Activated naive CD4-positive, alpha-beta T cell treated with anti-CD3 and anti-CD28 coated beads for 36 hours (primary cell): ENCODE measurements at regions not wholly inside any gene's neighbourhood (a gene's known extent, or its start where the extent isn't known, plus 50 kb on each side); places are given as distances from the start of the nearest gene placed in this dataset.

ENCODE experiments used
- CTCF ChIA-PET: fragments of 350-600 bp; sonication (Branson Sonifier 250); formaldehyde crosslinking; loops from one replicate; lab custom pipeline; 2021; ENCODE audit warnings: antibody characterized with exemption; lab: Charles Lee
- DNase-seq: peaks from one replicate; pipeline ENCODE4 v3.0.0-alpha.2; 2020
- H3K27ac Mint-ChIP-seq: one replicate; pipeline ENCODE4 v1.8.0; 2021; ENCODE audit warnings: mild to moderate bottlenecking, mixed read lengths
- H3K27me3 Mint-ChIP-seq: one replicate; pipeline ENCODE4 v1.8.0; 2021; ENCODE audit warnings: low read depth, mixed read lengths
- H3K36me3 Mint-ChIP-seq: one replicate; pipeline ENCODE4 v1.8.0; 2021; ENCODE audit warnings: low read depth, mixed read lengths
- H3K4me1 Mint-ChIP-seq: one replicate; pipeline ENCODE4 v1.8.0; 2021; ENCODE audit warnings: low read depth, mixed read lengths
- H3K4me3 Mint-ChIP-seq: one replicate; pipeline ENCODE4 v1.8.0; 2021; ENCODE audit warnings: mild to moderate bottlenecking, moderate library complexity, mixed read lengths
- H3K9me3 Mint-ChIP-seq: one replicate; pipeline ENCODE4 v1.8.0; 2021; ENCODE audit warnings: mixed read lengths
- intact Hi-C: fragments of 100-400 bp; cut with micrococcal nuclease; formaldehyde crosslinking; loops from one replicate; pipeline ENCODE4 v1.15.1; 2023

DNA sequence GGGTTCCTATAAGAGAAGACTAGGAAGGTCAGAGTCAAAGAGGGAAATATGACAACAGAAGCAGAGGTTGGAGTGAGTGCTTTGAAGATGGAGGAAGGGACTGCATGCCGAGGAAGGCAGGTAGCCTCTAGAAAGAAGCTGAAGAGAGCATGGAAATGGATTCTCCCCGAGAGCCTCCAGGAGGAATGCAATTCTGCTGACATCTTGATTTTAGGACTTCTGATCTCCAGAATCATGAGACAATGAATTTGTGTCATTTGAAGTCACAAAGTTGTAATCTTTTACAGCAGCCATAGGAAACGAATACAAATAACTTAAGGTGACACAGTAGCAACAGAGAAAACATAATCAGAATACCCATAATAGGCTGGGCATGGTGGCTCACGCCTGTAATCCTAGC is 69.2 kb upstream of the UBAC2 start:
- H3K27ac Mint-ChIP-seq, result no peak overlapping the region
- CTCF ChIA-PET, result no interaction called here

DNA sequence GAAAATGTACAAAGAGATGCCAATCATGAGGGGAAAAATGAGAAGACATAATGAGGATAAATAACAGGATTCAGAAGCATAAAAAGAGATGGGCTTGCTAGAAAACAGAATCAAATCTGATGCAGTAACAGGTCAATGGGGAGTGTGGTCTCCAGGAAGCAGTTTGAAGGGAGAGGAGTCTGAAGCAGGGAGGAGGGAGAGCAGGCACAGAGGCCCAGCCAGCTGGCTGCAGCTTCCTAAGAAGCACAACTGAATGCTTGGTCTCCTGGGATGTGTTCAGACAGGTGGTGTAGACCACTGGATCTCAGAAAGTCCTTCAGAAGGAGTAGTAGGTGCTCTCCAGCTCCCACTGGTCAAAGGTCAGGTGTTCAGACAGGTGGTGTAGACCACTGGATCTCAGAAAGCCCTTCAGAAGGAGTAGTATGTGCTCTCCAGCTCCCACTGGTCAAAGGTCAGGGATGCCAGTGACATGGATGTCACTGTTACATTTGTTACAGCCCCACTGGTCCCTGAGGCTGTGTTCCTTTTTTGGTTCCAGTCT is 68.3 kb upstream of the UBAC2 start:
- DNase-seq, result no peak
- CTCF ChIA-PET, result no interaction called here
- no peaks in the 10 kb centered on the region for H3K36me3 Mint-ChIP-seq
- no peaks in the 10 kb centered on the region for H3K4me1 Mint-ChIP-seq
- no peaks in the 10 kb centered on the region for H3K27me3 Mint-ChIP-seq
- no peak overlapping the region for H3K27ac Mint-ChIP-seq
- H3K4me3 Mint-ChIP-seq, result no peak overlapping the region
- no peaks in the 10 kb centered on the region for H3K9me3 Mint-ChIP-seq
- intact Hi-C loops, result no loop called here

More for the DNA sequence above, 69.2 kb upstream of the UBAC2 start:
- Mint-ChIP-seq H3K9me3 (no peaks in the 10 kb centered on the region), H3K4me3 (no peak overlapping the region), H3K36me3 (no peaks in the 10 kb centered on the region), H3K27me3 (no peaks in the 10 kb centered on the region), H3K4me1 (no peaks in the 10 kb centered on the region)
- intact Hi-C loops, result no loop called here
- DNase-seq, result no peak

DNA sequence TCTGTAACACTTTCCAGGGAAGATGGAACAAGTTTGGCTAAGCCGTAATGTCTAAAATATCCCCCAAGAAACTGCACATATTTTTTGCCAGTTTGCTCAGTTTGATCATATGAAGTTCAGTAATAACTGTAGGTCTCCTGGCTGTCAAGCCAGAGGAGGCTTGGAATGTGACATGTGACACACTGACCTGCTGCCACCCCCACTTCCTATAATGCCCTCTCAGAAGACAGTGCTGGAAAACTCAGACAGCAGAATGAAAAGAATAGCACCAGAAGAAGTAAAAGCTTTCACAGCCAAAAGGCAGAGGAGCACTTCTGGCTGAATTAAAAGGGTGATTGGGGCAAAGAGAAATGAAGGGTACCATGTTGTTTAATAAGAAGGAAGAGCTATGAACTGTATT is 67.4 kb upstream of the UBAC2 start:
- no peak for DNase-seq
- no peaks in the 10 kb centered on the region for H3K36me3 Mint-ChIP-seq
- intact Hi-C loops, result no loop called here
- no peaks in the 10 kb centered on the region for H3K4me1 Mint-ChIP-seq
- H3K9me3 Mint-ChIP-seq, result no peaks in the 10 kb centered on the region
- H3K27me3 Mint-ChIP-seq, result no peaks in the 10 kb centered on the region
- no peak overlapping the region for H3K27ac Mint-ChIP-seq
- CTCF ChIA-PET, result no interaction called here
- no peak overlapping the region for H3K4me3 Mint-ChIP-seq

DNA sequence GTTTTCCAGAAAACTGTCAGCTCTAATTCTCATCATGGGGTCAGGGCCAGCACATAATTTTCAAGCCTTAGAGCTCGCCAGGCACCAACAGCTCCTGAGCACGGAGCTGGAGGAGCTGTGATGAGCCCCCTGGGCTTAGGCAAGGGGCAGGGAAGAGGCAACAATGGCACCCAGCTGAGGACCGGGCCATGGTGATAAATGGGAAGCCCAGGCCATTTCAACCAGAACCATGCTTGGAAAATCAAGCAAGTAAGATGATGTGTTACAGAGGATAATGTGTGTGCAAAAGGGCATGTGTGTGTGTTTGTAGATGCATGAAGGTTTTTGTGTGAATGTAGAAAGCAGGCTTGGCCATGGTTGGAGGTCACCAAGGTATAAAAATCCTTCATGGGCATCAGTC is 66.8 kb upstream of the UBAC2 start:
- CTCF ChIA-PET, result interaction anchor here (0.6 kb wide), 1 partner anchor 157 kb away, joined by 3 read pairs; no protein-coding TSS in a partner anchor
- no peak for DNase-seq
- H3K27me3 Mint-ChIP-seq, result no peaks in the 10 kb centered on the region
- H3K9me3 Mint-ChIP-seq, result no peaks in the 10 kb centered on the region
- H3K4me1 Mint-ChIP-seq, result no peaks in the 10 kb centered on the region
- no peaks in the 10 kb centered on the region for H3K36me3 Mint-ChIP-seq
- intact Hi-C loops, result no loop called here
- H3K27ac Mint-ChIP-seq, result no peak overlapping the region
- no peak overlapping the region for H3K4me3 Mint-ChIP-seq

DNA sequence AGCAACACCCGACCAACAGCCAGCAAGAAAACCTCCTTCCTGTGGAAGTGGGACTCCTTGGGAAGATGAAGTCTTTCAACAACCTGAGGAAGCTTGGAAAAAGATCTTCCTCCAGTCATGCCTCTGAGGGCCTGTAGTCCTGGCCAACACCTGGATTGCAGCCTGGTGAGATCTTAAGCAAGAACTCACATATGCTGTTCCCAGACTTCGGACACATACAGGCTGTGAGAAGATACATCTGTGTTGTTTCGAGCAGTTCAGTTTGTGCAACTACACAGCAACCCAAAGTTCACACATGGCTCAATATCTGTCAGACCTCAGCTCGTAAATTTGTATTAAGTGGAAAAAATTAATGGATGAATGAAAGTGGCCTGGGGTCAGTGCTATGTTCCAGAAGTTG is 65.1 kb upstream of the UBAC2 start:
- H3K27ac Mint-ChIP-seq, result no peak overlapping the region
- no peaks in the 10 kb centered on the region for H3K9me3 Mint-ChIP-seq
- H3K27me3 Mint-ChIP-seq, result no peaks in the 10 kb centered on the region
- no peaks in the 10 kb centered on the region for H3K36me3 Mint-ChIP-seq
- intact Hi-C loops, result no loop called here
- DNase-seq, result no peak
- CTCF ChIA-PET, result interaction anchor here (0.7 kb wide), 1 partner anchor 286 kb away, joined by 4 read pairs; no protein-coding TSS in a partner anchor
- H3K4me1 Mint-ChIP-seq, result no peaks in the 10 kb centered on the region
- H3K4me3 Mint-ChIP-seq, result no peak overlapping the region

DNA sequence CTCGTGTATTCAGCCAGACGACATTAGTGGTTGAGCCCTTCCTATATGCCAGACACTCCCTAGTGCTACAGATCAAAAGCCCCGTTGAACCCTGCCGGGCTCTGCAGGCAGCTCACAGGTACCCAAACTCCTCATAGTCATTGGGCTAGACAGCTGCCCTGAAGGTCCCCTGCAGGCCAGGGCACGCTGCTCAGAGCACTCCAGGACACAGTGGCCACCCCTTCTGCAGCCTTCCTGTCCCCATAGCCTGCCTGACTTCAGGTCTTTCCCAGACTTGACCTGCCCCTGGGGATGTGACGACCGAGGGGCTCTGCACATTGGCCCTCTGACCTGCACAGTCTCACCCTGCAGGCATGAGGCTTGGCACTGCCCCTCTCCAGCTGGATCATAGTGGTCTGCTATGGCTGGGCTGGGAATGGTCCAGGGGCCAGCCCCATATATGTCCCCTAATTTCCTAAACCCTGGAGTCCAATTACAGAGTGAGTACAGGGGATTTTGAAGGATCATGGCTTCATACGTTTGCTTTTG is 64.2 kb upstream of the UBAC2 start:
- H3K9me3 Mint-ChIP-seq, result no peaks in the 10 kb centered on the region
- no peak overlapping the region for H3K4me3 Mint-ChIP-seq
- no peak for DNase-seq
- H3K27me3 Mint-ChIP-seq, result no peaks in the 10 kb centered on the region
- no peak overlapping the region for H3K27ac Mint-ChIP-seq
- no peaks in the 10 kb centered on the region for H3K36me3 Mint-ChIP-seq
- CTCF ChIA-PET, result interaction anchor here (2.6 kb wide), 1 partner anchor 40 kb away, joined by 7 read pairs; no protein-coding TSS in a partner anchor
- no peaks in the 10 kb centered on the region for H3K4me1 Mint-ChIP-seq
- intact Hi-C loops, result no loop called here

DNA sequence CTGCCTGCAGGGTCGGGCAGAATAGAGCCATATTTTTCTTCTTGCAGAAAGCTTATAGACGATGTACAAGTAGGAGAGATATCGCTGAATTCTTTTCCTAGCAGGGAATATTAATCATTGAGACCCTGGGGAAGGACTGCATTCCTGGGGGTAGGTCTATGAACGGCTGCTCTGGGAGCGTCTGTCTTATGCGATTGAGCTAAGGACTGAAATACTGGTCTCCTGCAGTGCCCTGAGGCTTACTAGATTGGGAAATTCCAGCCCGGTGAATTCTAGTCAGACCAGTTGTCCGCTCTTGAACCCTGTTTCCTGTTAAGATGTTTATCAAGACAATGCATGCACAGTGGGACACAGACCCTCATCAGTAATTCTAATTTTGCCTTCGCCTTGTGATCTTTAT is 59.8 kb upstream of the UBAC2 start:
- Mint-ChIP-seq H3K4me1 (no peaks in the 10 kb centered on the region), H3K4me3 (no peak overlapping the region), H3K27me3 (no peaks in the 10 kb centered on the region), H3K36me3 (no peaks in the 10 kb centered on the region), H3K27ac (no peak overlapping the region), H3K9me3 (no peaks in the 10 kb centered on the region)
- no peak for DNase-seq
- intact Hi-C loops, result no loop called here
- CTCF ChIA-PET, result no interaction called here

DNA sequence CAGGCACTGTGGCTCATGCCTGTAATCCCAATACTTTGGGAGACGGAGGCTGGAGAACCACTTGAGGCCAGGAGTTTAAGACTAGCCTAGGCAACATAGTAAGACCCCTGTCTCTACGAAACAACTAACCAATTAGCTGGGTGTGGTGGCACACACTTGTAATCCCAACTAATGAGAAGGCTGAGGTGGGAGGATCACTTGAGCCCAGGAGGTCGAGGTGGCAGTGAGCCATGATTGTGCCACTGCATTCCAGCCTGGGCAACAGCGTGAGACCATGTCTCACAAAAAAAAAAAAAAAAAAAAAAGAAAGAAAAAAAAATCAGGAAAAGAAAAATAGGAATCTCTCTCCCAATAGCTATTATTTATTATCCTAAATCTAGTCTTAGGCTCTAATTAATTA is 56.8 kb upstream of the UBAC2 start:
- intact Hi-C loops, result no loop called here
- H3K4me3 Mint-ChIP-seq, result no peak overlapping the region
- no peak overlapping the region for H3K27ac Mint-ChIP-seq
- no peaks in the 10 kb centered on the region for H3K27me3 Mint-ChIP-seq
- no peaks in the 10 kb centered on the region for H3K9me3 Mint-ChIP-seq
- no peaks in the 10 kb centered on the region for H3K36me3 Mint-ChIP-seq
- CTCF ChIA-PET, result interaction anchor here (0.6 to 1.1 kb wide), 2 partner anchors 52 to 126 kb away, joined by 3 read pairs; no protein-coding TSS in a partner anchor
- no peaks in the 10 kb centered on the region for H3K4me1 Mint-ChIP-seq
- no peak for DNase-seq

DNA sequence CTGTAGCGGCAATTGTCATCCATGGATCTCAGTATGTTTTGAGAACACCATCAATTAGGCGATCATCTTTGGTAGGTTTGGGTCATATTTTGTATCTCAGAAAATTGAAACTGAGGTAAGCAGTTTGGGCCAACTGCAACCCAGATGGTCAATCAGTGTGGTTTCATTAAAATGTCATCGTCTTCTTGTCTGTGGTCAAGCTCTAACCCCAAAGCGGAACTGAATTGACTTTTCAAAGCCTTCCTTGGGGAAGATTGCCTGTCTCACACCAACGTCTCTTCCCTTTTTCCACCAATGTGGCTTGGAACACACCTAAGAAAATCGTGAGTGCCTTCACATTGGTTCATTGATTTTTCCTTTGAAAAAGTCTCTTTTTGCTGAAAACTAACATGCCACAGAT is 56.3 kb upstream of the UBAC2 start:
- DNase-seq, result no peak
- CTCF ChIA-PET, result interaction anchor here (0.6 to 1.1 kb wide), 2 partner anchors 51 to 125 kb away, joined by 3 read pairs; no protein-coding TSS in a partner anchor
- Mint-ChIP-seq H3K36me3 (no peaks in the 10 kb centered on the region), H3K9me3 (no peaks in the 10 kb centered on the region), H3K4me3 (no peak overlapping the region), H3K4me1 (no peaks in the 10 kb centered on the region), H3K27me3 (no peaks in the 10 kb centered on the region), H3K27ac (no peak overlapping the region)
- intact Hi-C loops, result no loop called here

DNA sequence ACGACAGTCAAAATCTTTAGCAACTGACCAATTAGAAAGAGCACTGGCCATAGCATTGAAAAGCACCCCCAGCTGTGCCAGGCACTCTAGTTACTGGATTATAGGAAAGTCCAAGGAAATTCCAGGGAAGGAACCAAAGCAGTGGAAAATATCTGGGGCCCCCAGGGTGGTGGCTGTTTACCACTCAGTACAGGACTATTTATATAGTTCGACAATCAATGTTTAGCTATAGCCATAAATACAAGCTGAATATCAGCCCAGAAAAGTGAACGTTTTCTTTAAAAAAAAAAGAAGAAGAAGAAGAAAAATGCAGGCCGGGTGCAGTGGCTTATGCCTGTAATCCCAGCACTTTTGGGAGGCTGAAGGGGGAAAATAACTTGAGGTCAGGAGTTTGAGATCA is 55.2 kb upstream of the UBAC2 start:
- DNase-seq, result no peak
- no peak overlapping the region for H3K4me3 Mint-ChIP-seq
- H3K27me3 Mint-ChIP-seq, result no peaks in the 10 kb centered on the region
- no peaks in the 10 kb centered on the region for H3K36me3 Mint-ChIP-seq
- CTCF ChIA-PET, result interaction anchor here (0.7 kb wide), 1 partner anchor 367 kb away, joined by 3 read pairs; no protein-coding TSS in a partner anchor
- H3K9me3 Mint-ChIP-seq, result no peaks in the 10 kb centered on the region
- intact Hi-C loops, result no loop called here
- no peak overlapping the region for H3K27ac Mint-ChIP-seq
- H3K4me1 Mint-ChIP-seq, result no peaks in the 10 kb centered on the region

DNA sequence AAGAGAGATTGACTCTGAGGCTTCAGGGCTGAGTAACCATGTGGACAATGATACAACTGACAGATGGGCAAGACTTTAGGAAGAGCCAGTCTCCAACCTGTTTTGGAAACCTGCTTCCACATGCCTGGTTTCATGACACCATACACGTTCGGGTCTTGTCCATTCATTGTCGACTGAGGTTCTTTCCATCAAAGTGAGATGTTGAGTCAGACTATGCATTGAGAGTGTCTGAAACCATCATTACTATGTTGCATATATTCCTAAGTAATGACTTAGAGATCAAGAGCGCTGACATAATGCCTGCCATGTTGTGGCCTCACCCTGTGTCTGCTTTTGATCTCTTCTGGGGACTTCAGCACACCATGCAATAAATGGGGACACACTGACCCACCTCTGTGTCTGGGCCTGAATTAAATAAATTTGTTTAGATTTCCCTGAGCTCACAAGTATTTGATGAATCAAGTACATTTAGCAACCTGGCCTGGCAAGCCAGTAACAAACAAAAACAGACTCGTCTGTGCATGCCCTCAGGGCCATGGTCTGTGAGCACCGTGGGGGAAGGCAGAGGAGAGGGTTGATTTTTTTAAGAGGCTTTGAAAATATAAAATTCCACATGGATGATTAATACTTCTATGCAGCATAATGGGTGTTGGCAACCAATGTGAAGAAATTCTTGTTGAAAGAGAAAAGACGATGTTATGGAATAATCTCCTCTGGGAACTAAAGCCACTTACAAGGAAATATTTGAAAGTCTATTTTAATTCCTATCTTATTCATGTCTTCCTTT is 49.9 kb upstream of the UBAC2 start:
- Mint-ChIP-seq H3K27ac (no peak overlapping the region), H3K9me3 (no peaks in the 10 kb centered on the region), H3K36me3 (no peaks in the 10 kb centered on the region), H3K27me3 (no peaks in the 10 kb centered on the region), H3K4me1 (peaks cover 4% of the 10 kb centered on the region), H3K4me3 (no peak overlapping the region)
- intact Hi-C loops, result no loop called here
- DNase-seq, result no peak
- CTCF ChIA-PET, result no interaction called here
